ENCODE measurements at regions not wholly inside any gene's neighbourhood (a gene's known extent, or its start where the extent isn't known, plus 50 kb on each side); places are given as distances from the start of the nearest gene placed in this dataset.
"Not testable (repeated sequence)": the region's sequence is repeated elsewhere in the genome, so short reads cannot be mapped to it uniquely, and the experiment has no call there.

DNA sequence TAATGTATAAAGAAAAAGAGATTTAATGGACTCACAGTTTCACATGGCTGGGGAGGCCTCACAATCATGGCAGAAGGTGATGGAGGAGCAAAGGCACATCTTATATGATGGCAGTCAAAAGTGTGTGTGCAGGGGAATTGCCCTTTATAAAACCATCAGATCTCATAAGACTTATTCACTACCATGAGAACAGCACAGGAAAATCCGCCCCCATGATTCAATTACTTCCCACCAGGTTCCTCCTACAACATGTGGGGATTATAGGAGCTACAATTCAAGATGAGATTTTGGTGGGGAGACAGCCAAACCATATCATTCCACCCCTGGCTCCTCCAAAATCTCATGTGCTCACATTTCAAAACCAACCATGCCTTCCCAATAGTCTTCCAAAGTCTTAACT, 82.5 kb upstream of the ANKRD1 start:
- TF ChIP-seq CTCF (conservative IDR thresholded peaks at IDR 0.05); EZH2 (IDR thresholded peaks at IDR 0.05; ENCODE audit: low read depth): not testable (repeated sequence)

Measured in PC-9 (cell line).